Panc1 (cell line): ENCODE measurements at regions not wholly inside any gene's neighbourhood (a gene's known extent, or its start where the extent isn't known, plus 50 kb on each side); places are given as distances from the start of the nearest gene placed in this dataset.

Experiments used
- ATAC-seq: fragments of 200-7000 bp; cut with Tn5 transposase; 2 replicates; pipeline ENCODE4 v1.9.1; 2020; ENCODE audit warnings: mild to moderate bottlenecking, moderate library complexity
- BruUV-seq: library from RNA; stranded (reverse); fragments of 400-500 nt; replicated peaks from 2 replicates; lab custom pipeline; 2021; lab: Mats Ljungman, UMichigan
- CTCF ChIA-PET: fragments of 300-600 bp; sonication (Branson Sonifier 250); formaldehyde crosslinking; loops from one replicate; lab custom pipeline; 2022; ENCODE audit warnings: antibody characterized with exemption; lab: Charles Lee
- POLR2A ChIA-PET: fragments of 300-600 bp; sonication (Branson Sonifier 250); formaldehyde crosslinking; loops from one replicate; lab custom pipeline; 2022; ENCODE audit warnings: antibody characterized with exemption; lab: Charles Lee
- DNase-seq: peaks from one replicate; pipeline ENCODE4 v3.0.0-alpha.2; 2010; ENCODE audit warnings: low read depth, low spot score
- H3K27ac ChIP-seq: 2 replicates; pipeline ENCODE4 v1.5.1; 2011; ENCODE audit warnings: mild to moderate bottlenecking, low read length, inconsistent platforms
- H3K27me3 ChIP-seq: fragments of 200-500 bp; sonication (Bioruptor generic); 2 replicates; pipeline ENCODE4 v1.6.0; 2014; ENCODE audit warnings: low read length, inconsistent platforms; ENCODE audit not compliant: control insufficient read depth, insufficient read depth
- H3K36me3 ChIP-seq: fragments of 200-500 bp; sonication (Bioruptor generic); 2 replicates; pipeline ENCODE4 v1.5.1; 2014; ENCODE audit warnings: inconsistent platforms, mild to moderate bottlenecking, low read length, moderate library complexity; ENCODE audit not compliant: control insufficient read depth, insufficient read depth
- H3K4me1 ChIP-seq: 2 replicates; pipeline ENCODE4 v1.5.1; 2011; ENCODE audit warnings: inconsistent platforms, mild to moderate bottlenecking, low read length, moderate library complexity; ENCODE audit not compliant: control insufficient read depth, insufficient read depth
- H3K4me3 ChIP-seq, 2 experiments: 2 replicates each; pipeline ENCODE4 v1.5.1; 2011 to 2012; ENCODE audit warnings: low read depth in 2 of 2, low read length in 2 of 2, mild to moderate bottlenecking in 2 of 2, inconsistent platforms in 1 of 2, moderate library complexity in 1 of 2
- H3K9me3 ChIP-seq: fragments of 200-500 bp; sonication (Bioruptor generic); 2 replicates; pipeline ENCODE4 v1.5.1; 2014; ENCODE audit warnings: low read depth, mild to moderate bottlenecking, inconsistent platforms, low read length, moderate library complexity; ENCODE audit not compliant: control insufficient read depth, insufficient read depth
- CTCF ChIP-seq: fragments of 450-650 bp; IDR thresholded peaks from 2 replicates; pipeline ENCODE4 v1.5.1; 2017; ENCODE audit warnings: mild to moderate bottlenecking
- POLR2AphosphoS5 ChIP-seq: IDR thresholded peaks from 2 replicates; pipeline ENCODE4 v1.6.1; 2012; ENCODE audit warnings: mild to moderate bottlenecking, low read depth, low read length, moderate library complexity
- REST ChIP-seq, 2 experiments: IDR thresholded peaks; 2 replicates each; pipeline ENCODE4 v1.6.1; 2011 to 2012; ENCODE audit warnings: low read depth in 2 of 2, control low read depth in 1 of 2, low read length in 1 of 2, mild to moderate bottlenecking in 1 of 2, moderate library complexity in 1 of 2; ENCODE audit not compliant: insufficient read depth in 1 of 2
- SIN3A ChIP-seq: IDR thresholded peaks from 2 replicates; pipeline ENCODE4 v1.6.1; 2012; ENCODE audit warnings: low read depth, mild to moderate bottlenecking, low read length, moderate library complexity, borderline replicate concordance; ENCODE audit not compliant: insufficient read depth
- TCF7L2 ChIP-seq: IDR thresholded peaks from 2 replicates; pipeline ENCODE4 v1.6.1; 2011; ENCODE audit warnings: mild to moderate bottlenecking, low read depth, low read length, inconsistent platforms
- in situ Hi-C: cut with HindIII; loops from 2 replicates; pipeline ENCODE4 v1.10.0; 2016; ENCODE audit warnings: low sequenced_read_pairs, low pct_unique_long_range_greater_than_20kb
- intact Hi-C: fragments of 100-400 bp; cut with micrococcal nuclease; formaldehyde crosslinking; loops from one replicate; pipeline ENCODE4 v1.10.0; 2022; ENCODE audit not compliant: unreplicated experiment

- no peak overlapping the region for H3K4me3 ChIP-seq
- BruUV-seq: no TSS peak
- POLR2A ChIA-PET: no interaction called here
- H3K27ac ChIP-seq: no peak overlapping the region
- no peaks in the 10 kb centered on the region for H3K9me3 ChIP-seq
- ATAC-seq: no peak
- TF ChIP-seq TCF7L2 (no peak), SIN3A (no peak), CTCF (no peak), POLR2AphosphoS5 (no peak), REST (IDR thresholded peaks at IDR 0.05; ENCODE audit: insufficient read depth in 1 of 2, low read depth in 2 of 2, low read length in 1 of 2) (no peak)
- in situ Hi-C loops (no loop called here), intact Hi-C loops (loop anchor here (10.0 kb wide), 1 partner anchor 236 kb away; no protein-coding TSS in a partner anchor)
- CTCF ChIA-PET: no interaction called here
- no peaks in the 10 kb centered on the region for H3K36me3 ChIP-seq
- DNase-seq: no peak
- H3K27me3 ChIP-seq: no peaks in the 10 kb centered on the region
- no peaks in the 10 kb centered on the region for H3K4me1 ChIP-seq
Measured at GRCh38 chr2:35168351-35168750, 1187.2 kb upstream of the CRIM1 start.

GRCh38 chr2:35163948-35164347 lies 1191.6 kb upstream of the CRIM1 start:
- no peak for TF ChIP-seq TCF7L2
- TF ChIP-seq SIN3A: no peak
- no peak for TF ChIP-seq REST (IDR thresholded peaks at IDR 0.05; ENCODE audit: insufficient read depth in 1 of 2, low read depth in 2 of 2, low read length in 1 of 2)
- no peak for TF ChIP-seq POLR2AphosphoS5
- TF ChIP-seq CTCF: no peak
- ATAC-seq: no peak
- in situ Hi-C loops: no loop called here

More at GRCh38 chr2:35163948-35164347, 1191.6 kb upstream of the CRIM1 start:
- H3K27me3 ChIP-seq: no peaks in the 10 kb centered on the region
- H3K27ac ChIP-seq: no peak overlapping the region
- no peak overlapping the region for H3K4me3 ChIP-seq
- ChIA-PET CTCF (no interaction called here), POLR2A (no interaction called here)
- intact Hi-C loops: loop anchor here (10.0 kb wide), 1 partner anchor 241 kb away; no protein-coding TSS in a partner anchor
- H3K4me1 ChIP-seq: no peaks in the 10 kb centered on the region
- no peaks in the 10 kb centered on the region for H3K36me3 ChIP-seq
- H3K9me3 ChIP-seq: no peaks in the 10 kb centered on the region
- no peak for DNase-seq
- BruUV-seq: no TSS peak
